ENCODE measurements at regions not wholly inside any gene's neighbourhood (a gene's known extent, or its start where the extent isn't known, plus 50 kb on each side); places are given as distances from the start of the nearest gene placed in this dataset.

DNA sequence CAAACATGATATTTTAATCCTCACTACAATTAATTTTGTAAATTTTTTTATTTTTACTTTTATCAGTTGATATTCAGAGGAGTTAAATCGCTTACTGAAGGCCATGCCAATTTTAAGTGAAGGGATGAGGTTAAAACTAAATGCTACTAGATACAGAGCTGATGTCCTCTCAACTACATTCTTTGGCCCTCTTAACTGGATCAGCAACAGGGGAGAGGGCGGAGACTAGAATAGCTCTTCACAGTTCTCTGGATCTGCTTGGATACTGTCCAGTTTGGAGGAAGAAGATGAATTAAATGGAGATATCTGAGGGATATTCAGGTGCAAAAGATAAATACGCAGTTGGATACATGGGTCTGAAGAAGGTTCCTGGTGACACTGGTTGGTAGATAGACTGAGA is 85.6 kb upstream of the LYSMD4 start:
- no peak for TF ChIP-seq DPF2 (IDR thresholded peaks at IDR 0.05)
- no peak for TF ChIP-seq NRF1 (conservative IDR thresholded peaks at IDR 0.05 in 1 of 2, IDR thresholded peaks at IDR 0.05 in 1 of 2)
- TF ChIP-seq FOXK1 (CRISPR knock-in tag; IDR thresholded peaks at IDR 0.05; ENCODE audit: borderline replicate concordance): no peak
- TF ChIP-seq CCAR2 (IDR thresholded peaks at IDR 0.05; ENCODE audit: low read depth, low read length): no peak
- no peak for TF ChIP-seq WHSC1 (IDR thresholded peaks at IDR 0.05; ENCODE audit: low read length)
- TF ChIP-seq, protein P1, sequence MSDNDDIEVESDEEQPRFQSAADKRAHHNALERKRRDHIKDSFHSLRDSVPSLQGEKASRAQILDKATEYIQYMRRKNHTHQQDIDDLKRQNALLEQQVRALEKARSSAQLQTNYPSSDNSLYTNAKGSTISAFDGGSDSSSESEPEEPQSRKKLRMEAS (CRISPR knock-in tag; IDR thresholded peaks at IDR 0.05): no peak
- TF ChIP-seq ADNP (tag; IDR thresholded peaks at IDR 0.05): no peak
- TF ChIP-seq POLR2A (conservative IDR thresholded peaks at IDR 0.05): no peak
- TF ChIP-seq CC2D1A (IDR thresholded peaks at IDR 0.05): no peak
- no peak for TF ChIP-seq TCF7L2 (IDR thresholded peaks at IDR 0.05; ENCODE audit: low read depth, low read length)
